CD4-positive, alpha-beta T cell (primary cell): ENCODE measurements at regions not wholly inside any gene's neighbourhood (a gene's known extent, or its start where the extent isn't known, plus 50 kb on each side); places are given as distances from the start of the nearest gene placed in this dataset.

ENCODE experiments used
- ATAC-seq: fragments of 200-7000 bp; cut with Tn5 transposase; one replicate; pipeline ENCODE4 v1.10.0; 2022; ENCODE audit warnings: mild to moderate bottlenecking; ENCODE audit not compliant: poor library complexity
- CTCF ChIA-PET: fragments of 350-600 bp; sonication (Branson Sonifier 250); formaldehyde crosslinking; loops from one replicate; lab custom pipeline; 2021; ENCODE audit warnings: antibody characterized with exemption, inconsistent platforms; lab: Charles Lee
- POLR2A ChIA-PET: fragments of 350-600 bp; sonication (Branson Sonifier 250); formaldehyde crosslinking; loops from one replicate; lab custom pipeline; 2021; ENCODE audit warnings: antibody characterized with exemption, inconsistent platforms; lab: Charles Lee
- DNase-seq, 14 experiments: peaks; one replicate each; pipeline ENCODE4 v3.0.0-alpha.2; 2013 to 2020; ENCODE audit warnings: mixed read lengths in 2 of 14
- H3K27ac ChIP-seq, 2 donors: one replicate each; pipeline versions ENCODE4 v1.5.1 to v1.7.0; 2013; ENCODE audit warnings: low read length in 2 of 2, low read depth in 1 of 2, mild to moderate bottlenecking in 1 of 2
- H3K27me3 ChIP-seq, 2 experiments: 1 replicate in 1 of 2; 2 replicates in 1 of 2; pipeline versions ENCODE4 v1.6.1 to v1.7.0; 2013; ENCODE audit warnings: low read length in 2 of 2, control low read depth in 1 of 2, mild to moderate bottlenecking in 1 of 2, moderate library complexity in 1 of 2; ENCODE audit not compliant: insufficient read depth in 2 of 2, control insufficient read depth in 1 of 2
- H3K36me3 ChIP-seq: one replicate; pipeline ENCODE4 v1.6.1; 2013; ENCODE audit warnings: low read length, control low read depth; ENCODE audit not compliant: insufficient read depth
- H3K4me1 ChIP-seq: one replicate; pipeline ENCODE4 v1.6.1; 2013; ENCODE audit warnings: low read length, control low read depth; ENCODE audit not compliant: insufficient read depth
- H3K4me3 ChIP-seq: one replicate; pipeline ENCODE4 v1.5.1; 2013; ENCODE audit warnings: mild to moderate bottlenecking, low read length, moderate library complexity
- H3K9me3 ChIP-seq, 2 experiments: 1 replicate in 1 of 2; 2 replicates in 1 of 2; pipeline versions ENCODE4 v1.6.1 to v1.7.0; 2013; ENCODE audit warnings: low read length in 2 of 2, mild to moderate bottlenecking in 2 of 2, control low read depth in 1 of 2, moderate library complexity in 1 of 2; ENCODE audit not compliant: control insufficient read depth in 1 of 2, insufficient read depth in 1 of 2
- H3K27ac Mint-ChIP-seq: one replicate; pipeline ENCODE4 v1.8.0; 2020; ENCODE audit warnings: mixed read lengths
- H3K27me3 Mint-ChIP-seq: one replicate; pipeline ENCODE4 v1.8.0; 2021; ENCODE audit warnings: mixed read lengths
- H3K36me3 Mint-ChIP-seq: one replicate; pipeline ENCODE4 v1.8.0; 2021; ENCODE audit warnings: low read depth, mixed read lengths
- H3K4me1 Mint-ChIP-seq: one replicate; pipeline ENCODE4 v1.8.0; 2021; ENCODE audit warnings: low read depth, mixed read lengths
- H3K4me3 Mint-ChIP-seq: one replicate; pipeline ENCODE4 v1.8.0; 2020; ENCODE audit warnings: mild to moderate bottlenecking, mixed read lengths
- H3K9me3 Mint-ChIP-seq: one replicate; pipeline ENCODE4 v1.8.0; 2020; ENCODE audit warnings: mixed read lengths
- CTCF ChIP-seq: fragments of 200-600 bp; IDR thresholded peaks from one replicate; pipeline ENCODE4 v1.8.0; 2022; ENCODE audit warnings: antibody characterized with exemption, mild to moderate bottlenecking
- intact Hi-C, 2 experiments: fragments of 100-400 bp; cut with DNase I in 1 of 2; cut with micrococcal nuclease in 1 of 2; formaldehyde crosslinking; loops; one replicate each; pipeline versions ENCODE4 v1.15.1 to v1.9.0; 2023 to 2025; cut with DNase I, micrococcal nuclease

- no peak for TF ChIP-seq CTCF
- no peak for ATAC-seq
- POLR2A ChIA-PET, result no interaction called here
Observed at GRCh38 chr10:27439101-27439500, 65.0 kb upstream of the RAB18 start.

GRCh38 chr10:27437775-27438174 lies 66.3 kb upstream of the RAB18 start:
- peaks cover 9% of the 10 kb centered on the region for H3K27me3 Mint-ChIP-seq
- peaks cover 3% of the 10 kb centered on the region for H3K9me3 Mint-ChIP-seq
- no peaks in the 10 kb centered on the region for H3K4me1 Mint-ChIP-seq
- ATAC-seq (no peak), DNase-seq (no peak)
- H3K4me3 ChIP-seq, result no peak overlapping the region
- H3K36me3 Mint-ChIP-seq, result no peaks in the 10 kb centered on the region
- POLR2A ChIA-PET, result no interaction called here
- H3K27me3 ChIP-seq, result no peaks in the 10 kb centered on the region
- no peaks in the 10 kb centered on the region for H3K36me3 ChIP-seq
- no peak for TF ChIP-seq CTCF
- no peak overlapping the region for H3K27ac ChIP-seq
- CTCF ChIA-PET, result no interaction called here
- no peak overlapping the region for H3K27ac Mint-ChIP-seq
- no peaks in the 10 kb centered on the region for H3K9me3 ChIP-seq
- no peaks in the 10 kb centered on the region for H3K4me1 ChIP-seq
- H3K4me3 Mint-ChIP-seq, result no peak overlapping the region
- intact Hi-C loops, result no loop called here

More at GRCh38 chr10:27439101-27439500, 65.0 kb upstream of the RAB18 start:
- Histone ChIP-seq H3K9me3 (no peaks in the 10 kb centered on the region), H3K36me3 (no peaks in the 10 kb centered on the region), H3K27me3 (no peaks in the 10 kb centered on the region), H3K4me3 (no peak overlapping the region), H3K27ac (no peak overlapping the region), H3K4me1 (no peaks in the 10 kb centered on the region)
- Mint-ChIP-seq H3K27ac (no peak overlapping the region), H3K27me3 (peaks cover 9% of the 10 kb centered on the region), H3K4me3 (no peak overlapping the region), H3K36me3 (no peaks in the 10 kb centered on the region), H3K4me1 (no peaks in the 10 kb centered on the region), H3K9me3 (no peaks in the 10 kb centered on the region)
- DNase-seq, result no peak
- intact Hi-C loops, result no loop called here
- CTCF ChIA-PET, result no interaction called here

- no peaks in the 10 kb centered on the region for H3K4me1 ChIP-seq
- H3K27me3 Mint-ChIP-seq, result peaks cover 9% of the 10 kb centered on the region
- TF ChIP-seq CTCF, result no peak
- ChIA-PET CTCF (no interaction called here), POLR2A (no interaction called here)
- H3K27ac Mint-ChIP-seq, result no peak overlapping the region
- H3K27me3 ChIP-seq, result no peaks in the 10 kb centered on the region
- no peaks in the 10 kb centered on the region for H3K4me1 Mint-ChIP-seq
- ATAC-seq (no peak), DNase-seq (no peak)
- H3K36me3 Mint-ChIP-seq, result no peaks in the 10 kb centered on the region
- H3K36me3 ChIP-seq, result no peaks in the 10 kb centered on the region
- intact Hi-C loops, result no loop called here
- H3K9me3 ChIP-seq, result no peaks in the 10 kb centered on the region
- H3K4me3 Mint-ChIP-seq, result no peak overlapping the region
- no peak overlapping the region for H3K27ac ChIP-seq
- H3K4me3 ChIP-seq, result no peak overlapping the region
- peaks cover 3% of the 10 kb centered on the region for H3K9me3 Mint-ChIP-seq
Observed at GRCh38 chr10:27436710-27437109, 67.4 kb upstream of the RAB18 start.
